AG04450 (cell line): ENCODE measurements at regions not wholly inside any gene's neighbourhood (a gene's known extent, or its start where the extent isn't known, plus 50 kb on each side); places are given as distances from the start of the nearest gene placed in this dataset.

ENCODE experiments used
- CTCF ChIA-PET: fragments of 300-600, 350-600 bp; formaldehyde crosslinking; extraction: SDS; loops from one replicate; lab custom pipeline; 2022; ENCODE audit warnings: antibody characterized with exemption, inconsistent platforms; lab: Charles Lee
- POLR2A ChIA-PET: fragments of 350-600 bp; formaldehyde crosslinking; extraction: SDS; loops from one replicate; lab custom pipeline; 2021; ENCODE audit warnings: antibody characterized with exemption, inconsistent platforms; lab: Yijun Ruan, JAX
- DNase-seq: peaks from one replicate; pipeline ENCODE4 v3.0.0-alpha.2; 2011; ENCODE audit warnings: low read depth, low spot score
- H3K27ac ChIP-seq: one replicate; pipeline ENCODE4 v1.5.1; 2012; ENCODE audit warnings: low read depth, low read length, control low read depth
- H3K27me3 ChIP-seq: one replicate; pipeline ENCODE4 v1.6.0; 2012; ENCODE audit warnings: low read length; ENCODE audit not compliant: control insufficient read depth, insufficient read depth
- H3K4me3 ChIP-seq: 2 replicates; pipeline ENCODE4 v1.5.1; 2011; ENCODE audit warnings: mild to moderate bottlenecking, low read depth, low read length, control low read depth
- H3K9me3 ChIP-seq: 2 replicates; pipeline ENCODE4 v1.5.1; 2012; ENCODE audit warnings: low read length; ENCODE audit not compliant: control insufficient read depth, insufficient read depth
- CTCF ChIP-seq: IDR thresholded peaks from 2 replicates; pipeline ENCODE4 v1.5.1; 2011; ENCODE audit warnings: low read depth, low read length, control low read depth, inconsistent platforms

GRCh38 chr5:165781738-165782137 is 2276.3 kb downstream of the MAT2B start:
- no peak for TF ChIP-seq CTCF
- peaks cover 6% of the 10 kb centered on the region for H3K9me3 ChIP-seq
- no peak overlapping the region for H3K27ac ChIP-seq
- ChIA-PET POLR2A (no interaction called here), CTCF (no interaction called here)
- no peak for DNase-seq
- no peaks in the 10 kb centered on the region for H3K27me3 ChIP-seq
- no peak overlapping the region for H3K4me3 ChIP-seq

- DNase-seq, result no peak
- ChIA-PET CTCF (no interaction called here), POLR2A (no interaction called here)
- no peak for TF ChIP-seq CTCF
- H3K4me3 ChIP-seq, result no peak overlapping the region
- H3K27ac ChIP-seq, result no peak overlapping the region
- peaks cover 6% of the 10 kb centered on the region for H3K9me3 ChIP-seq
- H3K27me3 ChIP-seq, result no peaks in the 10 kb centered on the region
Observed at GRCh38 chr5:165783024-165783423, 2277.6 kb downstream of the MAT2B start.

- CTCF ChIA-PET, result no interaction called here
Observed at GRCh38 chr5:165786073-165786472, 2280.7 kb downstream of the MAT2B start.

GRCh38 chr5:165795073-165795472 is 2289.7 kb downstream of the MAT2B start:
- ChIA-PET POLR2A (no interaction called here), CTCF (no interaction called here)
- Histone ChIP-seq H3K27ac (no peak overlapping the region), H3K4me3 (no peak overlapping the region), H3K27me3 (no peaks in the 10 kb centered on the region), H3K9me3 (peaks cover 9% of the 10 kb centered on the region; the same call in 1 of the 2 replicates)
- TF ChIP-seq CTCF, result no peak
- DNase-seq, result no peak

More at GRCh38 chr5:165786073-165786472, 2280.7 kb downstream of the MAT2B start:
- Histone ChIP-seq H3K27ac (no peak overlapping the region), H3K27me3 (no peaks in the 10 kb centered on the region), H3K4me3 (no peak overlapping the region), H3K9me3 (peaks cover 6% of the 10 kb centered on the region)
- no peak for TF ChIP-seq CTCF
- POLR2A ChIA-PET, result no interaction called here
- no peak for DNase-seq

- CTCF ChIA-PET, result no interaction called here
- TF ChIP-seq CTCF, result no peak
- POLR2A ChIA-PET, result no interaction called here
- H3K27ac ChIP-seq, result no peak overlapping the region
- no peaks in the 10 kb centered on the region for H3K27me3 ChIP-seq
- no peak overlapping the region for H3K4me3 ChIP-seq
- DNase-seq, result no peak
- H3K9me3 ChIP-seq, result peaks cover 7% of the 10 kb centered on the region; the same call in 1 of the 2 replicates
Observed at GRCh38 chr5:165805756-165806155, 2300.3 kb downstream of the MAT2B start.
